PC-9 (cell line): ENCODE measurements at regions not wholly inside any gene's neighbourhood (a gene's known extent, or its start where the extent isn't known, plus 50 kb on each side); places are given as distances from the start of the nearest gene placed in this dataset.

Experiments
- BruUV-seq: library from RNA; stranded (reverse); fragments of 400-500 nt; replicated peaks from 2 replicates; lab custom pipeline; 2021; lab: Mats Ljungman, UMichigan
- CTCF ChIA-PET: fragments of 300-600 bp; sonication (Branson Sonifier 250); formaldehyde crosslinking; loops from one replicate; lab custom pipeline; 2022; ENCODE audit warnings: antibody characterized with exemption; lab: Charles Lee
- POLR2A ChIA-PET: fragments of 300-600 bp; sonication (Branson Sonifier 250); formaldehyde crosslinking; loops from one replicate; lab custom pipeline; 2022; ENCODE audit warnings: antibody characterized with exemption; ENCODE audit not compliant: unreplicated experiment; lab: Charles Lee
- DNase-seq, 2 experiments: peaks; one replicate each; pipeline versions ENCODE4 v3.0.0 to v3.0.0-alpha.2; 2015 to 2022; ENCODE audit warnings: mixed read lengths in 1 of 2
- H2AFZ ChIP-seq: fragments of 200-600 bp; sonication (generic); 2 replicates; pipeline ENCODE4 v1.8.1; 2017; ENCODE audit warnings: antibody characterized with exemption
- H3F3A ChIP-seq: fragments of 200-600 bp; sonication (generic); 2 replicates; pipeline ENCODE4 v1.8.1; 2017; ENCODE audit warnings: antibody characterized with exemption, mild to moderate bottlenecking, low read depth; ENCODE audit not compliant: insufficient read depth
- H3K27ac ChIP-seq: fragments of 200-600 bp; sonication (generic); 2 replicates; pipeline ENCODE4 v1.6.1; 2016; ENCODE audit warnings: mixed run types
- H3K27me3 ChIP-seq: fragments of 200-600 bp; sonication (generic); 2 replicates; pipeline ENCODE4 v1.6.1; 2016; ENCODE audit warnings: low read depth, mixed run types; ENCODE audit not compliant: insufficient read depth
- H3K36me3 ChIP-seq: fragments of 200-600 bp; sonication (generic); 2 replicates; pipeline ENCODE4 v1.6.1; 2016; ENCODE audit warnings: low read depth, mixed run types
- H3K4me1 ChIP-seq: fragments of 200-600 bp; sonication (generic); replicated peaks from 2 replicates; pipeline ENCODE4 v1.6.1; 2016; ENCODE audit warnings: mixed run types; ENCODE audit not compliant: insufficient read depth
- H3K4me2 ChIP-seq: fragments of 200-600 bp; sonication (generic); 2 replicates; pipeline ENCODE4 v1.6.1; 2017; ENCODE audit warnings: mixed run types
- H3K4me3 ChIP-seq: fragments of 200-600 bp; sonication (generic); 2 replicates; pipeline ENCODE4 v1.6.1; 2016; ENCODE audit warnings: mixed run types
- H3K79me2 ChIP-seq: fragments of 200-600 bp; sonication (generic); 2 replicates; pipeline ENCODE4 v1.6.1; 2017; ENCODE audit warnings: low read depth, mixed run types
- H3K9me2 ChIP-seq: fragments of 200-600 bp; sonication (generic); 2 replicates; pipeline ENCODE4 v1.8.1; 2017; ENCODE audit warnings: mild to moderate bottlenecking; ENCODE audit not compliant: insufficient read depth
- H3K9me3 ChIP-seq: fragments of 200-600 bp; sonication (generic); 2 replicates; pipeline ENCODE4 v1.8.1; 2016; ENCODE audit warnings: low read depth; ENCODE audit not compliant: insufficient read depth
- H4K20me1 ChIP-seq: fragments of 200-600 bp; sonication (generic); 2 replicates; pipeline ENCODE4 v1.8.1; 2017; ENCODE audit not compliant: insufficient read depth
- EZH2 ChIP-seq: fragments of 200-600 bp; sonication (generic); IDR thresholded peaks from 2 replicates; pipeline ENCODE4 v1.8.0; 2017; ENCODE audit warnings: antibody characterized with exemption, low read depth
- intact Hi-C: fragments of 100-400 bp; cut with micrococcal nuclease; formaldehyde crosslinking; loops from one replicate; pipeline ENCODE4 v1.10.0; 2022; ENCODE audit not compliant: unreplicated experiment
- TF ChIP-seq, protein P1 (sequence below): fragments of 200-600 bp; sonication (generic); conservative IDR thresholded peaks from 2 replicates; pipeline ENCODE4 v1.6.1; 2017; ENCODE audit warnings: mixed run types, antibody characterized with exemption, mild to moderate bottlenecking, moderate library complexity

DNA sequence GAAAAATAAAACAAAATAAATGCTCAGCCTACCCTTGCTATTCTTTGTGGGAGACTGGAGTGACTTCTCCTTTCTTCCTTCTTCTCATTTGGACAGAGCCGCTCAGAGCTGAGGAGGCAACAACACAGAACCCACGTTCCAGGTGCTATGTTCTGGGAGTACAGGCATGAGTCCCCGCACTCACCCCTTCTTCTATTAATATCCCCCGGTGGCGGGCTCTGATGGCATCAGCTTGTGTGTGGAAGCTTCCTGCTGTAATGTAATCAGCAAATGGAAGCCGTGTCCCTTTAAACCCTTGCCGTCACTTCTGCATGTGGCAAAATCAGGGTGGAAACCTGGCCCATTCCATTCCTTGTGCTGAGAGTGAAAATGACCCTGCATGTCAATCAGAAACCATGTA lies 116.9 kb upstream of the ADARB2 start:
- POLR2A ChIA-PET, result no interaction called here
- no peak for TF ChIP-seq EZH2
- TF ChIP-seq, protein P1, sequence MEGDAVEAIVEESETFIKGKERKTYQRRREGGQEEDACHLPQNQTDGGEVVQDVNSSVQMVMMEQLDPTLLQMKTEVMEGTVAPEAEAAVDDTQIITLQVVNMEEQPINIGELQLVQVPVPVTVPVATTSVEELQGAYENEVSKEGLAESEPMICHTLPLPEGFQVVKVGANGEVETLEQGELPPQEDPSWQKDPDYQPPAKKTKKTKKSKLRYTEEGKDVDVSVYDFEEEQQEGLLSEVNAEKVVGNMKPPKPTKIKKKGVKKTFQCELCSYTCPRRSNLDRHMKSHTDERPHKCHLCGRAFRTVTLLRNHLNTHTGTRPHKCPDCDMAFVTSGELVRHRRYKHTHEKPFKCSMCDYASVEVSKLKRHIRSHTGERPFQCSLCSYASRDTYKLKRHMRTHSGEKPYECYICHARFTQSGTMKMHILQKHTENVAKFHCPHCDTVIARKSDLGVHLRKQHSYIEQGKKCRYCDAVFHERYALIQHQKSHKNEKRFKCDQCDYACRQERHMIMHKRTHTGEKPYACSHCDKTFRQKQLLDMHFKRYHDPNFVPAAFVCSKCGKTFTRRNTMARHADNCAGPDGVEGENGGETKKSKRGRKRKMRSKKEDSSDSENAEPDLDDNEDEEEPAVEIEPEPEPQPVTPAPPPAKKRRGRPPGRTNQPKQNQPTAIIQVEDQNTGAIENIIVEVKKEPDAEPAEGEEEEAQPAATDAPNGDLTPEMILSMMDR, result no peak
- H3K27ac ChIP-seq, result no peak overlapping the region
- DNase-seq, result no peak
- no peaks in the 10 kb centered on the region for H3F3A ChIP-seq
- H4K20me1 ChIP-seq, result no peaks in the 10 kb centered on the region
- no peaks in the 10 kb centered on the region for H3K79me2 ChIP-seq
- CTCF ChIA-PET, result no interaction called here
- no peak overlapping the region for H2AFZ ChIP-seq
- H3K4me3 ChIP-seq, result no peak overlapping the region
- H3K9me2 ChIP-seq, result no peaks in the 10 kb centered on the region
- no peaks in the 10 kb centered on the region for H3K36me3 ChIP-seq
- H3K27me3 ChIP-seq, result peaks cover 43% of the 10 kb centered on the region
- H3K4me2 ChIP-seq, result no peak overlapping the region
- H3K4me1 ChIP-seq, result no peaks in the 10 kb centered on the region
- no peaks in the 10 kb centered on the region for H3K9me3 ChIP-seq
- intact Hi-C loops, result no loop called here
- BruUV-seq, result no TSS peak

DNA sequence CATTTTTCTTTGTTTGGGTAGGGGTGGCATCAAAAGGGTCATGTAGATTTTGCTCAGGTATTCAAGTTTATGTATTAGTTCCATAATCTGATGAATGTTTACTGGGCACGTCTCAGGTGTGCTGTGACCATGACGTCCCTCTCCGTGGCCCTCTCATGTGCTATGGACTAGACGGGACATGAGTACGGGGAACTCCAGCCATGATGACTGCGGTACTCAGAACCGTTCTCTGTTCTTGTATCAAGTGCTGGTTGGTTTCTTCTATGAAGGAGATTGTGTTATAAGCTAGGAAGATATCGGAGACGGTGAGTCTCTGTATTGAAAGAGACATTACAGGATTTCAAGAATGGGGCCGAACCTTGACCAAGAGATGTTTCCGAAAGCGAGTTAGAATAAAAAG lies 116.5 kb upstream of the ADARB2 start:
- H3K27ac ChIP-seq, result no peak overlapping the region
- intact Hi-C loops, result no loop called here
- H3K4me2 ChIP-seq, result no peak overlapping the region
- H3F3A ChIP-seq, result no peaks in the 10 kb centered on the region
- no peak for TF ChIP-seq EZH2
- TF ChIP-seq, protein P1, result no peak
- H3K4me3 ChIP-seq, result no peak overlapping the region
- DNase-seq, result no peak
- no peaks in the 10 kb centered on the region for H3K9me2 ChIP-seq
- H3K36me3 ChIP-seq, result no peaks in the 10 kb centered on the region
- ChIA-PET CTCF (no interaction called here), POLR2A (no interaction called here)
- H3K79me2 ChIP-seq, result no peaks in the 10 kb centered on the region
- no peaks in the 10 kb centered on the region for H3K4me1 ChIP-seq
- no peaks in the 10 kb centered on the region for H4K20me1 ChIP-seq
- H3K9me3 ChIP-seq, result no peaks in the 10 kb centered on the region
- no TSS peak for BruUV-seq
- no peak overlapping the region for H2AFZ ChIP-seq
- H3K27me3 ChIP-seq, result peaks cover 43% of the 10 kb centered on the region

DNA sequence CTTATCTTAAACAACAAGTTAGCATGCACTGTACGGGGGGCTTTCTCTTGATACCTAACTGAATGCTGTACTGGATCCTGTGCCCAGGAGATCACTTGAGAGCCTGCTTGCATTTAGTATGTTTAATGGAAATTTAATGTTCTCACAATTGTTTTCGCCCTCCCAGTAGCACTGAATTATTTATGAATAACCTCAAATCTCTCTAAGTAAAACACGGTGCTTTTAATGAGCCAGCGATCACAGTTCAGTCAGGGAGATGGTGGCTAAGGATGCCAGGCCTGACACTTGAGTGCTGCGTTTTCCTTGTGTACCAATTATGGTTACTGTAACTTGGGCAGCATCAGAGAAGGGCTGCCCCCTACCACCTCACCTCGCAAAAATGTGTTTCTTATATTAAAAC lies 115.5 kb upstream of the ADARB2 start:
- H3K27me3 ChIP-seq, result peaks cover 43% of the 10 kb centered on the region
- no peaks in the 10 kb centered on the region for H3K36me3 ChIP-seq
- H3K4me1 ChIP-seq, result no peaks in the 10 kb centered on the region
- no peak overlapping the region for H3K27ac ChIP-seq
- H3K9me2 ChIP-seq, result no peaks in the 10 kb centered on the region
- DNase-seq, result no peak
- no peaks in the 10 kb centered on the region for H3K79me2 ChIP-seq
- ChIA-PET POLR2A (no interaction called here), CTCF (no interaction called here)
- no peak overlapping the region for H3K4me3 ChIP-seq
- H3K4me2 ChIP-seq, result no peak overlapping the region
- H3K9me3 ChIP-seq, result no peaks in the 10 kb centered on the region
- BruUV-seq, result no TSS peak
- H2AFZ ChIP-seq, result no peak overlapping the region
- TF ChIP-seq, protein P1, result no peak
- TF ChIP-seq EZH2, result no peak
- H3F3A ChIP-seq, result no peaks in the 10 kb centered on the region
- H4K20me1 ChIP-seq, result no peaks in the 10 kb centered on the region
- intact Hi-C loops, result no loop called here
